ENCODE measurements at regions not wholly inside any gene's neighbourhood (a gene's known extent, or its start where the extent isn't known, plus 50 kb on each side); places are given as distances from the start of the nearest gene placed in this dataset.

GRCh38 chr1:201597551-201598230, 58.8 kb downstream of the NAV1 start:
- TF ChIP-seq CTCF (IDR thresholded peaks at IDR 0.05) (no peak), POLR2A (IDR thresholded peaks at IDR 0.05) (no peak)

Data from right lobe of liver (tissue), 4 donors.